ENCODE measurements at regions not wholly inside any gene's neighbourhood (a gene's known extent, or its start where the extent isn't known, plus 50 kb on each side); places are given as distances from the start of the nearest gene placed in this dataset.

- TF ChIP-seq EZH2 (IDR thresholded peaks at IDR 0.05) (no peak), CTCF (IDR thresholded peaks at IDR 0.05) (no peak)
Measured at GRCh38 chr4:3614731-3614980, 82.4 kb upstream of the LRPAP1 start.
